SU-DHL-6 (cell line): ENCODE measurements at regions not wholly inside any gene's neighbourhood (a gene's known extent, or its start where the extent isn't known, plus 50 kb on each side); places are given as distances from the start of the nearest gene placed in this dataset.

Experiments
- CTCF ChIP-seq: fragments of 200-600 bp; sonication (generic); IDR thresholded peaks from one replicate; pipeline ENCODE4 v1.5.1; 2017; ENCODE audit warnings: antibody characterized with exemption, mild to moderate bottlenecking, low read length, moderate library complexity; ENCODE audit not compliant: insufficient read depth, poor library complexity, severe bottlenecking
- EZH2phosphoT487 ChIP-seq: fragments of 200-600 bp; sonication (generic), shearing (Covaris generic); conservative IDR thresholded peaks from 2 replicates; pipeline ENCODE4 v1.6.1; 2018; ENCODE audit warnings: mild to moderate bottlenecking, antibody characterized with exemption, low read length, moderate library complexity, mixed read lengths

GRCh38 chr13:30370916-30371521, 51.3 kb upstream of the UBE2L5 start:
- TF ChIP-seq CTCF (no peak), EZH2phosphoT487 (no peak)
